ENCODE measurements at regions not wholly inside any gene's neighbourhood (a gene's known extent, or its start where the extent isn't known, plus 50 kb on each side); places are given as distances from the start of the nearest gene placed in this dataset.

DNA sequence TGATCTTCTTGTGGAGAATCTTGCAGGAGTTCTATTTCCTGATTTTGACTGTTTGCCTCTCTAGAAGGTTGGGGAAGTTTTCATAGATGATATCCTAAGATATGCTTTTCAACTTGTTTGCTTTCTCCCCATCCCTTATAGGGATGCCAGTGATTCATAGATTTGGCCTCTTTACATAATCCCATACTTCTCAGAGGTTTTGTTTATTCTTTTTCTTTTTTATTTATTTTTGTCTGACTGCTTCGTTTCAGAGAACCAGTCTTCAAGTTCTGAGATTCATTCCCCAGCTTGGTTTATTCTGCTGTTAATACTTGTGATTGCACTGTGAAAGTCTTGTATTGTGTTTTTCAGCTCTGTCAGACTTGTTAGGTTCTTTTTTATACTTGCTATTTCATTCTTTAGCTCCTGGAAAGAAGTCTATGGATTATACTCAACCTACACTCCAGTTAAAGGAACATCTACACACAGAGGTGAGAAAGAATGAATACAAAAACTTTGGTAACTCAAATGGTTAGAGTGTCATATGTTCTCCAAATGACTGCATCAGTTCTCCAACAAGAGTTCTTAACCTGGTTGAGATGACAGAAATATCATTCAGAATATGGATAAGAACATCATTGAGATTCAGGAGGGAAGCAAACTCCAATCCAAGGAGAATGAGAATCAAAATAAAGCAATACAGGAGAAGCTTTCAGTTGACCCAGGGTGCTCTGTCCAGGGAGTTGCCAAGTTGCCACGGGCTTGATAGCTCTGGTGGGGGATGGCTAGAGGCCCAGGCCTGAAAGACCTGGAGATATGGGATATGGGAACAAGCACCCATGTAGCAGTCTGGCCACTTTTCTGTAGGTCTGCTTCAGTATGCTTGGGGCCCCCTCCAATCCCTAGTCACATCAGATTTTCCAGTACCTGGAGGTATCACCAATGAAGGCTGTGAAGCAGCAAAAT, 150.3 kb downstream of the AHR start:
- H3K27me3 ChIP-seq (ENCODE audit: control insufficient read depth, insufficient read depth, low read length), result no peaks in the 10 kb centered on the region
- no peak for DNase-seq (ENCODE audit: low read depth)
- TF ChIP-seq, protein P1, sequence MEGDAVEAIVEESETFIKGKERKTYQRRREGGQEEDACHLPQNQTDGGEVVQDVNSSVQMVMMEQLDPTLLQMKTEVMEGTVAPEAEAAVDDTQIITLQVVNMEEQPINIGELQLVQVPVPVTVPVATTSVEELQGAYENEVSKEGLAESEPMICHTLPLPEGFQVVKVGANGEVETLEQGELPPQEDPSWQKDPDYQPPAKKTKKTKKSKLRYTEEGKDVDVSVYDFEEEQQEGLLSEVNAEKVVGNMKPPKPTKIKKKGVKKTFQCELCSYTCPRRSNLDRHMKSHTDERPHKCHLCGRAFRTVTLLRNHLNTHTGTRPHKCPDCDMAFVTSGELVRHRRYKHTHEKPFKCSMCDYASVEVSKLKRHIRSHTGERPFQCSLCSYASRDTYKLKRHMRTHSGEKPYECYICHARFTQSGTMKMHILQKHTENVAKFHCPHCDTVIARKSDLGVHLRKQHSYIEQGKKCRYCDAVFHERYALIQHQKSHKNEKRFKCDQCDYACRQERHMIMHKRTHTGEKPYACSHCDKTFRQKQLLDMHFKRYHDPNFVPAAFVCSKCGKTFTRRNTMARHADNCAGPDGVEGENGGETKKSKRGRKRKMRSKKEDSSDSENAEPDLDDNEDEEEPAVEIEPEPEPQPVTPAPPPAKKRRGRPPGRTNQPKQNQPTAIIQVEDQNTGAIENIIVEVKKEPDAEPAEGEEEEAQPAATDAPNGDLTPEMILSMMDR (IDR thresholded peaks at IDR 0.05; ENCODE audit: insufficient read depth, low read length, poor library complexity, severe bottlenecking), result no peak
- no peak overlapping the region for H3K4me3 ChIP-seq (ENCODE audit: low read depth, low read length)
- H3K36me3 ChIP-seq (ENCODE audit: control insufficient read depth, insufficient read depth, low read length), result no peaks in the 10 kb centered on the region

DNA sequence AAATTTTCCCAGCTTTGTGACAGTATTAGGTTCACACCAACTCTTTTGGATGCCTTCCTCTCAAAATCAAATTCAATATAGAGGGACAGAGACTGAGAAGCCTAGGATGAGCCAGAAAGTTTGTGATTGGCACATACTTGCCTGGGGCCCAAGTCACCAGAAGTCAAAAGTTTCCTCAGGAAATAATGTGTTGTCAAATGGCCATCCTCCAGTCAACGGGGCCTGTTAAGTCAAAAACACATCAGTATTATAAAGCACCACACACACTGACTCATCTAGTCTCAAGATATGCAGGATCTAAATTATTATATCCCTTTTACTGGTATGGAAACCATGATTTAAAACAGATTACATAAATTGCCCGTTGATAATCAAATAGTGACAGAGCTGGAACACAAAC, 158.1 kb downstream of the AHR start:
- no peak for DNase-seq (ENCODE audit: low read depth)
- Histone ChIP-seq H3K4me3 (ENCODE audit: low read depth, low read length) (no peak overlapping the region), H3K27me3 (ENCODE audit: control insufficient read depth, insufficient read depth, low read length) (no peaks in the 10 kb centered on the region), H3K36me3 (ENCODE audit: control insufficient read depth, insufficient read depth, low read length) (no peaks in the 10 kb centered on the region)
- TF ChIP-seq, protein P1 (IDR thresholded peaks at IDR 0.05; ENCODE audit: insufficient read depth, low read length, poor library complexity, severe bottlenecking), result no peak

DNA sequence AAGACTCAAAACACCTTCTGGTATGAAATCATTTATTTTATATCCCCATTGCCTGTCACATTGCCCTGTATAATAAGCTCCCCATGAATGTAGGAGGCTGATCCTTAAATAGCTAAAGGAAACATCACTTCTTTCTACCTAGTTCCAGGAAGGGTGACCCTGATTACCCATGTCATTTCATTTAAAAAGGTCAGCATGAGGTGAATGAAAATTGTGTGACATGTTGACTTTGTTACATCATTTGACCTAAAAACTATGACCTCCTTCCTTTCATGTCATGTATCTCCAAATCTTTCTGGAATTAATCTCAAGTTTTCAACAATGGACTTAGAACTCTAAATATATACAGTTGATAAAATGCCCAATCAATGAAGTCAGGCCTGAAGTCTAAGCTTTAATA, 161.5 kb downstream of the AHR start:
- Histone ChIP-seq H3K36me3 (ENCODE audit: control insufficient read depth, insufficient read depth, low read length) (no peaks in the 10 kb centered on the region), H3K27me3 (ENCODE audit: control insufficient read depth, insufficient read depth, low read length) (no peaks in the 10 kb centered on the region), H3K4me3 (ENCODE audit: low read depth, low read length) (no peak overlapping the region)
- no peak for DNase-seq (ENCODE audit: low read depth)
- TF ChIP-seq, protein P1 (IDR thresholded peaks at IDR 0.05; ENCODE audit: insufficient read depth, low read length, poor library complexity, severe bottlenecking), result no peak

DNA sequence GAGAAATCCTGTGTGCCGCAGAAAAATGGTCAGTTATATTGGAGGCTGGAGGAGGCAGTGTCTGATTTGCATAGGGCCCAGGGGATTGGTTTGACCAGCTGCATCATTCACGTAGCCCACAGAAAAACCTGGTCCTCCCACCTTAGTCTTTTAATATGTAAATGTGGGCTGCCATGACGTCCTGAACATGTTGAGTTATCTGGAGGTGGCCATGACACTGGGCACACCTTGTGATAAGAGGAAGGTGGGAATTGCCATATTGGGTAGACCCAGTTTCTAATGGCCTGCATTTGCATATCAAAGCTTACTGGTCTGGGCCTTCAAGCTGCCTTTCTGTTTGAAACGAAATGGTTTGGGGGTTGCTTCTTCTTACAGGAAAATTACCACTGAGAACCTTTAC, 162.2 kb downstream of the AHR start:
- no peaks in the 10 kb centered on the region for H3K36me3 ChIP-seq (ENCODE audit: control insufficient read depth, insufficient read depth, low read length)
- no peak overlapping the region for H3K4me3 ChIP-seq (ENCODE audit: low read depth, low read length)
- DNase-seq (ENCODE audit: low read depth), result no peak
- TF ChIP-seq, protein P1 (IDR thresholded peaks at IDR 0.05; ENCODE audit: insufficient read depth, low read length, poor library complexity, severe bottlenecking), result no peak
- no peaks in the 10 kb centered on the region for H3K27me3 ChIP-seq (ENCODE audit: control insufficient read depth, insufficient read depth, low read length)

DNA sequence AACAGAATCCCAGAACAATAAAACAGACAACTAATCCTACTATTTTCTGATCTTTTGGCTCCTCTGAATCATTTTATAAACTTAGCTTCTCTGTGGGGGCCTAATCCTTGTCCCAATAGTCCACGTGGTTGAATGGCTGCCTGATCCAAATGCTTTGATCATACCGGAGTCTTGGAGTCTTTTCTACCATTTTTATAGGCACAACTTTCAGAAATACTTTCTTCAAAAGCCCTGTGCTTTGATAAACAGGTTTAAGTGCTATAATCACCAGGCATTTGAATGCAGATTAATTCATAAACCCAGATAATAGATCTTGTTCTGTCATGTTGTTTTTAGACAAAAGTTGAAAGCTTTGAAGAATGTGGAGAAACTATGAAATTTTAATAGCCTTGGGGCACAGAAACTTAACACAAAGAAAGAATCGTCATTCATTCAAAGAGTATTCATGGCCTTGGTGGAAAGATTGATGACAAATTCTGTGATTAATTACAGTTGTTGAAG, 163.7 kb downstream of the AHR start:
- Histone ChIP-seq H3K36me3 (ENCODE audit: control insufficient read depth, insufficient read depth, low read length) (no peaks in the 10 kb centered on the region), H3K4me3 (ENCODE audit: low read depth, low read length) (no peak overlapping the region), H3K27me3 (ENCODE audit: control insufficient read depth, insufficient read depth, low read length) (no peaks in the 10 kb centered on the region)
- DNase-seq (ENCODE audit: low read depth), result no peak
- TF ChIP-seq, protein P1 (IDR thresholded peaks at IDR 0.05; ENCODE audit: insufficient read depth, low read length, poor library complexity, severe bottlenecking), result no peak

Measured in kidney epithelial cell (primary cell).